ENCODE measurements at regions not wholly inside any gene's neighbourhood (a gene's known extent, or its start where the extent isn't known, plus 50 kb on each side); places are given as distances from the start of the nearest gene placed in this dataset.

- Histone ChIP-seq H3K27me3 (ENCODE audit: control insufficient read depth in 2 of 2, insufficient read depth in 2 of 2, low read length in 2 of 2) (peaks cover 0 to 2% of the 10 kb centered on the region in 2 donors), H3K4me2 (replicated peaks; ENCODE audit: extremely low read depth, low read length, poor library complexity, severe bottlenecking) (no peak overlapping the region), H3K27ac (ENCODE audit: low read depth in 1 of 2, low read length in 2 of 2) (no peak overlapping the region), H3K9me3 (replicated peaks in 1 of 2; ENCODE audit: control insufficient read depth in 1 of 2, insufficient read depth in 1 of 2, low read length in 2 of 2) (no peaks in the 10 kb centered on the region), H2AFZ (ENCODE audit: insufficient read depth, low read depth, low read length, poor library complexity, severe bottlenecking) (no peak overlapping the region), H3K79me2 (ENCODE audit: insufficient read depth, low read length) (no peaks in the 10 kb centered on the region), H3K9ac (ENCODE audit: insufficient read depth, low read length, poor library complexity, severe bottlenecking) (no peak overlapping the region), H3K36me3 (replicated peaks in 1 of 2; ENCODE audit: control insufficient read depth in 1 of 2, insufficient read depth in 2 of 2, low read length in 2 of 2) (no peaks in the 10 kb centered on the region), H3K4me3 (replicated peaks in 1 of 3; ENCODE audit: low read depth in 2 of 3, low read length in 3 of 3) (no peak overlapping the region), H4K20me1 (ENCODE audit: insufficient read depth, low read length) (no peaks in the 10 kb centered on the region), H3K4me1 (ENCODE audit: control insufficient read depth in 1 of 2, insufficient read depth in 2 of 2, low read length in 2 of 2) (no peaks in the 10 kb centered on the region)
- no peak for DNase-seq
- intact Hi-C loops (cut with micrococcal nuclease) = no loop called here
- no peak overlapping the region for H3K27ac Mint-ChIP-seq
- H3K9me3 Mint-ChIP-seq = peaks cover 0 to 2% (median 0%) of the 10 kb centered on the region in 7 donors
- TF ChIP-seq CTCF (IDR thresholded peaks at IDR 0.05) = no peak
- peaks cover 2 to 13% (median 9%) of the 10 kb centered on the region in 3 donors for H3K27me3 Mint-ChIP-seq (ENCODE audit: low read depth in 3 of 3)
- no peaks in the 10 kb centered on the region for H3K36me3 Mint-ChIP-seq
- WGBS (ENCODE audit: insufficient coverage) = 84% methylated on average over 13 of the region's 17 CpGs
- H3K4me3 Mint-ChIP-seq = no peak overlapping the region
- no peaks in the 10 kb centered on the region for H3K4me1 Mint-ChIP-seq
Measured at GRCh38 chr3:127043041-127043641, 60.2 kb downstream of the PLXNA1 start.

GRCh38 chr3:127043731-127044510, 61.0 kb downstream of the PLXNA1 start:
- Histone ChIP-seq H2AFZ (ENCODE audit: insufficient read depth, low read depth, low read length, poor library complexity, severe bottlenecking) (no peak overlapping the region), H3K4me3 (replicated peaks in 1 of 3; ENCODE audit: low read depth in 2 of 3, low read length in 3 of 3) (no peak overlapping the region), H3K4me1 (ENCODE audit: control insufficient read depth in 1 of 2, insufficient read depth in 2 of 2, low read length in 2 of 2) (no peaks in the 10 kb centered on the region), H4K20me1 (ENCODE audit: insufficient read depth, low read length) (no peaks in the 10 kb centered on the region), H3K36me3 (replicated peaks in 1 of 2; ENCODE audit: control insufficient read depth in 1 of 2, insufficient read depth in 2 of 2, low read length in 2 of 2) (no peaks in the 10 kb centered on the region), H3K79me2 (ENCODE audit: insufficient read depth, low read length) (no peaks in the 10 kb centered on the region), H3K9ac (ENCODE audit: insufficient read depth, low read length, poor library complexity, severe bottlenecking) (no peak overlapping the region), H3K27me3 (ENCODE audit: control insufficient read depth in 2 of 2, insufficient read depth in 2 of 2, low read length in 2 of 2) (peaks cover 0 to 2% of the 10 kb centered on the region in 2 donors), H3K27ac (ENCODE audit: low read depth in 1 of 2, low read length in 2 of 2) (no peak overlapping the region), H3K4me2 (replicated peaks; ENCODE audit: extremely low read depth, low read length, poor library complexity, severe bottlenecking) (no peak overlapping the region), H3K9me3 (replicated peaks in 1 of 2; ENCODE audit: control insufficient read depth in 1 of 2, insufficient read depth in 1 of 2, low read length in 2 of 2) (no peaks in the 10 kb centered on the region)
- Mint-ChIP-seq H3K36me3 (no peaks in the 10 kb centered on the region), H3K4me3 (no peak overlapping the region), H3K27me3 (ENCODE audit: low read depth in 3 of 3) (peaks cover 2 to 14% (median 9%) of the 10 kb centered on the region in 3 donors), H3K27ac (no peak overlapping the region), H3K9me3 (peaks cover 0 to 2% (median 0%) of the 10 kb centered on the region in 7 donors), H3K4me1 (no peaks in the 10 kb centered on the region)
- 96% methylated on average over 3 of the region's 7 CpGs for WGBS (ENCODE audit: insufficient coverage)
- no peak for DNase-seq
- no peak for TF ChIP-seq CTCF (IDR thresholded peaks at IDR 0.05)
- intact Hi-C loops (cut with micrococcal nuclease) = no loop called here

Measured in CD14-positive monocyte (primary cell).